PC-3 (cell line): ENCODE measurements at regions not wholly inside any gene's neighbourhood (a gene's known extent, or its start where the extent isn't known, plus 50 kb on each side); places are given as distances from the start of the nearest gene placed in this dataset.

Experiments
- ATAC-seq: fragments of 200-7000 bp; cut with Tn5 transposase; 2 replicates; pipeline ENCODE4 v1.9.1; 2020; ENCODE audit warnings: mild to moderate bottlenecking, moderate library complexity
- BruUV-seq: library from RNA; stranded (reverse); fragments of 400-500 nt; replicated peaks from 2 replicates; lab custom pipeline; 2021; lab: Mats Ljungman, UMichigan
- CTCF ChIA-PET: fragments of 300-600 bp; sonication (Branson Sonifier 250); formaldehyde crosslinking; loops from one replicate; lab custom pipeline; 2022; ENCODE audit warnings: antibody characterized with exemption; lab: Charles Lee
- POLR2A ChIA-PET: fragments of 300-600 bp; sonication (Branson Sonifier 250); formaldehyde crosslinking; loops from one replicate; lab custom pipeline; 2022; ENCODE audit warnings: antibody characterized with exemption; ENCODE audit not compliant: unreplicated experiment; lab: Charles Lee
- DNase-seq: peaks from one replicate; pipeline ENCODE4 v3.0.0-alpha.2; 2015
- H2AFZ ChIP-seq: fragments of 300-600 bp; sonication (generic); 2 replicates; pipeline ENCODE4 v1.6.0; 2016; ENCODE audit warnings: antibody characterized with exemption, low read length
- H3F3A ChIP-seq: fragments of 300-600 bp; sonication (generic); one replicate; pipeline ENCODE4 v1.6.0; 2017; ENCODE audit warnings: antibody characterized with exemption, low read length, control low read depth, mild to moderate bottlenecking; ENCODE audit not compliant: unreplicated experiment
- H3K27ac ChIP-seq: fragments of 300-600 bp; sonication (generic); 2 replicates; pipeline ENCODE4 v1.5.1; 2016; ENCODE audit warnings: mild to moderate bottlenecking, low read length
- H3K27me3 ChIP-seq: fragments of 300-600 bp; sonication (generic); 2 replicates; pipeline ENCODE4 v1.6.1; 2016; ENCODE audit warnings: low read length, mixed read lengths
- H3K36me3 ChIP-seq: fragments of 300-600 bp; sonication (generic); 2 replicates; pipeline ENCODE4 v1.6.1; 2016; ENCODE audit warnings: low read depth, mixed run types, low read length, mixed read lengths
- H3K4me1 ChIP-seq: fragments of 300-600 bp; sonication (generic); 2 replicates; pipeline ENCODE4 v1.5.1; 2016; ENCODE audit warnings: low read length; ENCODE audit not compliant: insufficient read depth
- H3K4me2 ChIP-seq: fragments of 300-600 bp; sonication (generic); 2 replicates; pipeline ENCODE4 v1.6.0; 2016; ENCODE audit warnings: low read length
- H3K4me3 ChIP-seq: fragments of 300-600 bp; sonication (generic); 2 replicates; pipeline ENCODE4 v1.5.1; 2016; ENCODE audit warnings: mild to moderate bottlenecking, low read length, mixed read lengths
- H3K79me2 ChIP-seq: fragments of 300-600 bp; sonication (generic); 2 replicates; pipeline ENCODE4 v1.6.1; 2017; ENCODE audit warnings: low read length, mixed read lengths
- H3K9ac ChIP-seq: fragments of 300-600 bp; sonication (generic); 2 replicates; pipeline ENCODE4 v1.6.0; 2016; ENCODE audit warnings: mild to moderate bottlenecking, low read length
- H3K9me2 ChIP-seq: fragments of 300-600 bp; sonication (generic); replicated peaks from 2 replicates; pipeline ENCODE4 v1.6.1; 2016; ENCODE audit warnings: mixed run types, low read length, mixed read lengths
- H3K9me3 ChIP-seq: fragments of 300-600 bp; sonication (generic); 2 replicates; pipeline ENCODE4 v1.6.1; 2016; ENCODE audit warnings: low read length, mixed read lengths
- H4K20me1 ChIP-seq: fragments of 300-600 bp; sonication (generic); 2 replicates; pipeline ENCODE4 v1.6.1; 2016; ENCODE audit warnings: low read length, mixed read lengths
- CTCF ChIP-seq: fragments of 300-600 bp; sonication (generic); conservative IDR thresholded peaks from 2 replicates; pipeline ENCODE4 v1.5.1; 2017; ENCODE audit warnings: antibody characterized with exemption, low read depth, mild to moderate bottlenecking, low read length
- EZH2 ChIP-seq: fragments of 300-600 bp; sonication (generic); IDR thresholded peaks from one replicate; pipeline ENCODE4 v1.6.1; 2017; ENCODE audit warnings: antibody characterized with exemption, mild to moderate bottlenecking, low read length; ENCODE audit not compliant: unreplicated experiment
- EZH2phosphoT487 ChIP-seq: fragments of 300-600 bp; sonication (generic); IDR thresholded peaks from 2 replicates; pipeline ENCODE4 v1.6.1; 2018; ENCODE audit warnings: mild to moderate bottlenecking, antibody characterized with exemption, low read length, borderline replicate concordance
- intact Hi-C: fragments of 100-400 bp; cut with micrococcal nuclease; formaldehyde crosslinking; loops from 2 replicates; pipeline ENCODE4 v1.9.0; 2023

DNA sequence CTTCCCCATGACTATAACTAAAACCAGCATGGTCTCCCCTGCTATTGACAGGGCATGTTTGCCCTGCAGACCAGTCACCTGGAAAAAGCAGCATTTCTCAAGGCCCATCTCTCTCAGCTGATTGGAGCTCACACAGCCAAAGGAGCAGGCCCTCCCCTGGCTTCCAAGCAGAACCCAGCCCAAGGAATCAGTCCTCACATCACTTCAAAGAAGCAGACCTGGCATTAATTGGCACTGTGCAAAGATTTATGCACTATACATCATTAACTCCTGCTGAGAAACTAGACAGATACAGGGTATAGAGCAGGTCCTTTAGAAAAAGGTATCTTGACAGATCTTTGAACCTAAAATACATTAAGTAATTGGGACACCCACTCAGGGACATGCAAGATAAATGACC, 323.8 kb upstream of the PPP2R3A start:
- Histone ChIP-seq H2AFZ (no peak overlapping the region), H4K20me1 (no peaks in the 10 kb centered on the region), H3K4me3 (no peak overlapping the region), H3K79me2 (no peaks in the 10 kb centered on the region), H3F3A (no peaks in the 10 kb centered on the region), H3K4me1 (no peaks in the 10 kb centered on the region), H3K36me3 (no peaks in the 10 kb centered on the region), H3K4me2 (no peak overlapping the region), H3K9me3 (no peaks in the 10 kb centered on the region), H3K27ac (no peak overlapping the region), H3K9ac (no peak overlapping the region), H3K27me3 (no peaks in the 10 kb centered on the region), H3K9me2 (no peaks in the 10 kb centered on the region)
- ATAC-seq, result no peak
- TF ChIP-seq EZH2 (no peak), EZH2phosphoT487 (no peak), CTCF (no peak)
- intact Hi-C loops, result no loop called here
- POLR2A ChIA-PET, result no interaction called here
- no peak for DNase-seq
- CTCF ChIA-PET, result no interaction called here
- BruUV-seq, result no TSS peak

DNA sequence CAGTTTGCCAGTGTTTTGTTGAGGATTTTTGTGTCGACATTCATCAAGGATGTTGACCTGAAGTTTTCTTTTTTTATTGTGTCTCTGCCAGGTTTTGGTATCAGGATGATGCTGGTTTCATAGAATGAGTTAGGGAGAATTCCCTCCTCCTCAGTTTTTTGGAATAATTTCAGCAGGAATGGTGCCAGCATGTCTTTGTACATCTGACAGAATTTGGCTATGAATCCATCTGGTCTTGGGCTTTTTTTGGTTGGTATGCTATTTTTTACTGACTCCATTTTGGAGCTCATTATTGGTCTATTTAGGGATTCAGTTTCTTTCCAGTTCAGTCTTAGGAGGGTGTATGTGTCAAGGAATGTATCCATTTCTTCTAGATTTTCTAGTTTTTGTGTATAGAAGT, 320.0 kb upstream of the PPP2R3A start:
- H2AFZ ChIP-seq, result no peak overlapping the region
- H3K36me3 ChIP-seq, result no peaks in the 10 kb centered on the region
- H3K9ac ChIP-seq, result no peak overlapping the region
- no peaks in the 10 kb centered on the region for H3K79me2 ChIP-seq
- BruUV-seq, result no TSS peak
- H3K4me3 ChIP-seq, result no peak overlapping the region
- no peak overlapping the region for H3K4me2 ChIP-seq
- no peaks in the 10 kb centered on the region for H3K27me3 ChIP-seq
- H3F3A ChIP-seq, result no peaks in the 10 kb centered on the region
- TF ChIP-seq EZH2 (no peak), CTCF (no peak), EZH2phosphoT487 (no peak)
- H3K9me2 ChIP-seq, result no peaks in the 10 kb centered on the region
- ChIA-PET POLR2A (no interaction called here), CTCF (no interaction called here)
- H3K9me3 ChIP-seq, result no peaks in the 10 kb centered on the region
- ATAC-seq (no peak), DNase-seq (no peak)
- H4K20me1 ChIP-seq, result no peaks in the 10 kb centered on the region
- intact Hi-C loops, result no loop called here
- H3K4me1 ChIP-seq, result no peaks in the 10 kb centered on the region
- H3K27ac ChIP-seq, result no peak overlapping the region

GRCh38 chr3:135646873-135647272, 318.7 kb upstream of the PPP2R3A start:
- no TSS peak for BruUV-seq
- CTCF ChIA-PET, result no interaction called here

More at GRCh38 chr3:135646873-135647272, 318.7 kb upstream of the PPP2R3A start:
- H3K27me3 ChIP-seq, result no peaks in the 10 kb centered on the region
- no peak overlapping the region for H2AFZ ChIP-seq
- no peaks in the 10 kb centered on the region for H3K36me3 ChIP-seq
- H3K9me3 ChIP-seq, result no peaks in the 10 kb centered on the region
- POLR2A ChIA-PET, result no interaction called here
- no peaks in the 10 kb centered on the region for H3F3A ChIP-seq
- no peaks in the 10 kb centered on the region for H3K4me1 ChIP-seq
- H3K79me2 ChIP-seq, result no peaks in the 10 kb centered on the region
- H3K9ac ChIP-seq, result no peak overlapping the region
- H4K20me1 ChIP-seq, result no peaks in the 10 kb centered on the region
- H3K27ac ChIP-seq, result no peak overlapping the region
- DNase-seq (no peak), ATAC-seq (no peak)
- no peak overlapping the region for H3K4me2 ChIP-seq
- intact Hi-C loops, result no loop called here
- no peaks in the 10 kb centered on the region for H3K9me2 ChIP-seq
- no peak overlapping the region for H3K4me3 ChIP-seq
- TF ChIP-seq EZH2phosphoT487 (no peak), CTCF (no peak), EZH2 (no peak)
